ENCODE measurements at regions not wholly inside any gene's neighbourhood (a gene's known extent, or its start where the extent isn't known, plus 50 kb on each side); places are given as distances from the start of the nearest gene placed in this dataset.
"Not testable (repeated sequence)": the region's sequence is repeated elsewhere in the genome, so short reads cannot be mapped to it uniquely, and the experiment has no call there.

DNA sequence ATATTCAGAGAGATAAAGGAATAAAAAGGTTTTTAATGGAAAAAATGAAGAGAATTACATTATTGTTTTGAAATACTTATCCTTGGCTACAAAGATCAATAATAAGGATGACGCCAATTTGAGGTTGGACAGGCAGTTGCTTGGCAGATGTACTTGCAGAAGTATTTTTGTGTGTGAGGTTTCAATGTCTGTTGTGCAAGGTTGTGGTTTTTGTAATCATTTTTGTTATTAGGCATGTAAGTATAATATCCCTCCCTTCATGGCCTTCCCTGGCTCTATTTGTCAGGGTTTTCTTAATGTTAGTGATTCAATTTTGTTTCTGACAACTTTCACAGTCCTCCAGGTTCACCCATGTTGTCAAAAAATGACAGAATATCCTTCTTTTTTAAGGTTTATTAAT, 105.9 kb downstream of the OTOL1 start:
- DNase-seq: no peak

DNA sequence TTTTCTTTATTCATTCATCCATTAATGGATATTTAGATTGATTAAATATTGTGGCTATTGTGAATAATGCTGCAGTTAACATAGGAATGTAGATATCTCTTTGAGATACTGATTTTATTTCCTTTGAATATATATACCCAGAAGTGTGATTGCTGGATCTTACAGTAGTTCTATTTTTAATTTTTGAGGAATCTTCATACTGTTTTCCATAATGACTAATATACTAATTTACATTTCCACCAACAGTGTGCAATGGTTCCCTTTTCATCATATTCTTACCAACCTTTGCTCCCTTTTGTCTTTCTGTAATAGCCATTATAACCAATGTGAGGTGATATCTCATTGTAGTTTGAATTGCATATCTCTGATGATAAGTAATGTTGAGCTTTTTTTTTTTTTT, 106.3 kb downstream of the OTOL1 start:
- DNase-seq: no peak

DNA sequence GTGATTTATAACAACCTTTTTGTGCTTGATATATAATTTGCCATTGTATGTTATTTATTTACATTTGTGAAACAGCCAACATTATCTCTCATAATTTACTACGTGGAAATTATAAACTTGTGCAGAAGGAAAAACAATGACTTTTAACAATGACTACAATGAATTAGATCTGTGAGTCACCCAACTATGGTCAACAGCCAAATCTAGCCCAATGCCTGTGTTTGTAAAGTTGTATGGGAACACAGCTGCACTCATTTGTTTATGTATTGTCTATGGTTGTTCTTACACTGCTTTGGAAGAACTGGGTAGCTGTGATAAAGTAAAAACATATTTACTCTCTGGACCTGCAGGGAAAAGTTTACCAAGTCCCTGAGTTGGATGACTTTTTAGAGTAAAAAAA, 110.4 kb downstream of the OTOL1 start:
- DNase-seq: no peak

DNA sequence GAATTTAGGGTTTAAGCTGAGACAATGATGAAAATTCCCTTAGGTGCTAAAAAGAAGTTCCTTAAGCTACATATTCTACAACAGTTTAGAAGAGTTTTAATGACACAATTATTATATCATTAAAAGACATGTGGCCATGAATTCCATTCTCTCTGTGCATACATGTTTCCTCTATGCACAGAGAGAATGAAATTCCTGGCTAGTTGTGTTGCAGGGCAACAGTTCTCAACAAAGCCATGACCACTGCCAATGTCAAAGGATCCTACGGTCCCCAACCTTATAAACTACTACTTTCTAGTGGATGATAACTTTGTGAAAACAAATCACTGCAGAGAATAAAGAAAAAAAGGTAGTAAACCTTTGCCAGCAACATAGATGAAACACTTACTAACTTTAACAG, 122.7 kb downstream of the OTOL1 start:
- no peak for DNase-seq

DNA sequence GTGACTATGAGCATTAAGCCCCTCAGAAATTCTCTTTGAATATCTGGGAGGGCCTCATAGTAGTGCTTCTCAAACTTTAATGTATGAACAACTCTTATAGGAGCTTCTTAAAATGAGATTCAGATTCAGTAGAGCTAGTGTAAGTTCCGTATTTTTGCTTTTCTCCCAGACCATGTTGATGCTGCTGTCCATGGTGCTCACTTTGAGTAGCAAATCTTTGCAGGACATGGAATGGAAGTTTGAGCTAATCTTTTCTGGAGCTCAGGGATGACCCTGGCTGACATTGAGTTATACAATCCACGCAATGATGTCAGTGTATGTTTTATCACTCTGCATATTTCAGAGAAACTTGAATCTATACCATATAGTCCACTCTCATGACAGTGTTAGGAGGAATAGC, 134.2 kb downstream of the OTOL1 start:
- no peak for DNase-seq

DNA sequence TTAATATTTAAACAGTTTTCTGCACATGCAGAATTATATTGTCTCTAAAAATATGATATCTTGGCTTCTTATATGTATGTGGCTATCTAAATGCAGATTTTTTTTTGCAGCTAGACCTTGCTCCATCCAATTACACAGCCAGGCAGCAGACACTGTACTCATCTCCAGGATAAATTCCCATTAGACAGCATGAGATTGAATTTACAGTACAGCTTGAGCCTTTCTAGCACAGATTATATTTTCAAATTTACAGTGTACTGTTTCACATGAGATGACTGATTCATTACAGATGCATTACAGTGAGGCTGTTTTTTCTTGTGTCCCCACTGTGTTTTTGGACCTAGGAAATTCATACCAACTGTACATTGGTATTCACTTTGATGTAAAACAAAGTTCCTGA, 134.9 kb downstream of the OTOL1 start:
- DNase-seq: no peak

DNA sequence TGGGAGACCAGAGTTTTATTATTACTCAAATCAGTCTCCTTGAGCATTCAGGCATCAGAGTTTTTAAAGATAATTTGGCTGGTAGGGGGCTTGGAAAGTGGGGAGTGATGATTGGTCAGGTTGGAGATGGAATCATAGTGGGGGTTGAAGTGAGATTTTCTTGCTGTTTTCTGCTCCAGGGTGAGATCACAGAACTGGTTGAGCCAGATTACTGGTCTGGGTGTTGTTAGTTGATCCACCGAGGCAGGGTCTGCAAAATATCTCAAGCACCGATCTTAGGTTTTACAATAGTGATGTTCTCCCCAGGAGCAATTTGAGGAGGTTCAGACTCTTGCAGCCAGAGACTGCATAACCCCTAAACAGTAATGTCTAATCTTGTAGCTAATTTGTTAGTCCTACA, 141.0 kb downstream of the OTOL1 start:
- DNase-seq: no peak

DNA sequence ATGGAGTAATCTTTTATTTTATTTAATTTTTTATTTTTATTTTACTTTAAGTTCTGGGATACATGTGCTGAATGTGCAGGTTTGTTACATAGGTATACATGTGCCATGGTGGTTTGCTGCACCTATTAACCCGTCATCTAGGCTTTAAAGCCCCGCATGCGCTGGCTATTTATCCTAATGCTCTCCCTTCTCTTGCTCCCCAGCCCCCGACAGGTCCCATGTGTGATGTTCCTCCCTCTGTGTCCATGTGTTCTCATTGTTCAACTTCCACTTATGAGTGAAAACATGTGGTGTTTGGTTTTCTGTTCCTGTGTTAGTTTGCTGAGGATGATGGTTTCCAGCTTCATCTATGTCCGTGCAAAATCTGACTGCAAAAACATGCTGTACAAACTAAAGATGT, 142.5 kb downstream of the OTOL1 start:
- DNase-seq: not testable (repeated sequence)

DNA sequence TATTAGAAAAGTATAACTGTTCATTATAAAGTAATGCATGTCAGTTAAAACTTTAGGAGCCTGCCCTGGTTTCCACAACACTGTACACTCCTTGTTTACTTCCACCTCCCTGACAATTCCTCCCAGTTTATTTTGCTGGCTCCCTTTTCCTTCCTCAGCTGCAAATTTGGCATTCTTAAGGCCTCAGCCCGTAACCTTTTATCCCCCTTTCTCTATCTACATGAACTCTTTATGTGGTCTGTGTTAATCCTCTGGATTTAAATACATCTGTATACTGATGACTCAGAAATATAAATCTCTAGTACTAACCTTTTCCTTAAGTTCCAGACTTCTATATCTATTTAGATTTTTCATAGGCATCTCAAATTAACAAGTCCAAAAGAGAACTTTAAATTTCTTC, 143.6 kb downstream of the OTOL1 start:
- DNase-seq: no peak

DNA sequence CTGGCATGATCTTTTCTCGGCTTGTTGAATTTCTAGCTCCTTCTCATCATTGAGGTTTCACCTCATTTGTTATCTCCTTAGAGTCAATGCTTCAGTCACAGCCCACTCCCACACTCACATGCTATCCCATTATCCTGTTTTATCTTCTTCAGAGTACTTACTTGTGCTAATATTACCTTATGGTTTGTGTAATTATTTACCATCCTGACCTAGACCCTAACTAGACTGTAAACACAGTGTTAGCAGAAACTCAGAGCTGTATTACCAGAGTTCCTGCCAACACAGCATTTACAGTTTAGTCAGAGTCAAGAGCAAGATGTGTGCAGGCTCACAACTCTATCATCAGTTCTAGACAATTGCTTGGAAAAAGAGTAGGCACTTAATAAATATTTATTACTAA, 144.7 kb downstream of the OTOL1 start:
- no peak for DNase-seq

DNA sequence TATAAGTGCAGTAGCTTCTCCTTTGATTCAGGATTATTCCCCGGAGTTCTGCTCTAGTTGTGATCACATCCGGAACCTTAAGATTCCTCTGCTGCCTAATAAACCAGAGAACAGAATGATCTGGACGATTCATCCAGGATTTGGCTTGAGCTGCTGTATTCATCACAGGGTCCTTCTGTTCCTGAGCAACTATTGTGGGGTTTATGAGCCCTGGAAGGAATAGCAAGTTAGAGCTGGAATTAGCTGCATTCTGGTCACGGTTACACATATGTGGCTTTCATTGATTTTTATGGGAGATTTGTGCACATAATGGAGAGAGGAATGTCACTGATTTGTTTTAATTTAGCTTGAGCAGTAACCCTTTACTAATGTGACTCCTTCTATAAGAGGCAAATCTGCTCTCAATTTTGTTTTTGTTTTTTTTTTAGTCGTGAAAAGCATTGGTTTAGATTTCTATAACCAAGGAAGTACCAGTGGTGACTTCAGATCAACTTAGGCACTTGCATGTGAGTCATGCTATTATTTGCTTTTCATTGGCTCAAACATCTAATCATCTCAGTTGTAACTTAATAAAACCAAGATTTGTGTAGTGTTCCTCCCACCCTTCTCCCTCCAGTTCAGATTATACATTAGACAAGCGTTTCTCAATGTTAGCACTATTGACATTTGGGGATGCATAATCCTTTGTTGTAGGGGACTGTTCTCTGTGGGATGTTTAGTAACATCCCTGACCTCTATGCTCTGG, 148.5 kb downstream of the OTOL1 start:
- DNase-seq: no peak

DNA sequence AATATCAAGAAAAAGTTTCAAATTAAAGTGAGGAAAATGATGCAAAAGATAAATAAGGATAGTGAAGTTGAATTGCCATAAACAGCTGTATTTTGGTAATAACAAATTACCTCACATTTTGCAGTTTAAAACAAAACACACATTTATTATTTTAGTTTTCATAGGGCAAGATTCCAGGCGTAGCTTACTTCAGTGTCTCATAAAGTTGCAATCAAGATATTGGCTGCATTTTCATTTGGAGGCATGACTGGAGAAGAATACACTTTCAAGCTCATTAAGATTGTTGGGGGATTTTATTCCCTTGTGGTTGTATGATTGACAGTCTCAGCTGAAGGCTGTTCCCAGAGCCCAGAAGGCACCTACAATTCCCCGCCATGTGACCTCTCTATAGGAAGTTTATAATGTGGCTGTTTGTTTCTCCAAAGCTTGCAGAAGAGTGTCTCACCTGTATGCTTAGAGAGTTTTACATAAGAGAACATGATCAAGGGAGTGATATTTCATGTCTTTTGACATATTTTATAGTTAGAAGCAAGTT, 151.4 kb downstream of the OTOL1 start:
- no peak for DNase-seq

DNA sequence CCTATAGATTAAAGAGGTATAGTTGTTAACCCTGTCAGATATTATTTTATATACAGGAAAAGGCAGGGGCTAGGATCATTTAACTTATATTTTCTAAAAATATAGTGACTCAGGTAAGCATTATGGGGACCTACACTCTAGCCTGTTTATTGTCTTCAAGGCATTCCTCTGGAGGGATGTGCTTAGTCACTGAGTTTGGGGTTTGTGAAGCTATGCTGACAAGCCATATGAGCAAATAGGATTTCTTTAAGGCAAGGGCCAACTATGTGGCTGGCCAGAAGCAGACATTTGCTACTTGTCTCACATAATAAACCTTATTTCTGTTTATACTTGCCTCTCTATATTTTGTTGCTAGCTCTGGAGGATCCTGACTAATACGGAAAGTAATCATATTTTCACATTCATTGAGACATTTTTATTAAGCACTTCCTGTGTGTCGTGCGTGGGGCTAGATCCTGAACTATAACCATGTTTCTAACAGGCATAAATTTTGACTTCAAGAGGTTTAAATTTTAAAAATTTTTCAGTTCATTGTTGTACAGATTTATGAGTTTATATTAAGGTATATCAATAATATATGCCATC, 153.4 kb downstream of the OTOL1 start:
- no peak for DNase-seq

DNA sequence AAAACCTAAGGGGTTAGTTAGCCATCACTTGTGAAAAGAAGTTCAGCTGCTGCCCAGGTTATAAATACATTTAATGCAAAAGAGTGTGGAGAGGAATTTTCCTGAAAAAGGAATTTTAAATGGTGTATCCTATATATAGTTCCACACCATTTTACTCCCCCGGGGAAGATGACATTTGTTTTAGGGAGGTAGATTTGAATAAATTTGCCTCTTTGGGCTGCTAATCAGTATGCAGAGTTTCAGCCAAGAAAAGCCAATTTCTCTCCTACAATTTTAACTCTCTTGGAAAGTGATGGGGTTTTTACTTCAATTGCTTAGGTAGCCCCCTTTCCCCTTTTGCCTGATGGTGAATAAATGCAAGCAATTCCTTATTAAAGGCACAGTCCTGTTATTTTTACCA, 161.2 kb downstream of the OTOL1 start:
- no peak for DNase-seq

DNA sequence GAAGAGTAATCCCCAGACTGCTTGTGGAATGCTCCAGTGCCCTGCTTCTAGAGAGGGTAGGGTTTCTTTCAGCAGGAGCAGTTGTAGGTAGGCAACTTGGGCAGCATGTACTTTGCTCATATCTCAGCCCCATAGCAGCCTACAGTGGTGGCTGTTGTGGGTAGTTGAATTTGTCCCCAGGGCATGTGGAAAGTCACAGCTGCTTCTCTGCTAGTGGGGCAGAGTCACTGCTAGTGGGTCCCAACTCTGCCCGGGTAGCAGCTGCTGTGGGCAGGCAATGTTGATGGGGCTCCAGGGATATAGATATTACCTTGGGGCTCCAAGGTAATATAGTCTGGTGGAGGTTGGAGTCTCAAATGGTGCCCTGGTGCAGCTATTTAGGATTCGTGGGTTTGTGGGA, 174.5 kb downstream of the OTOL1 start:
- DNase-seq: no peak

DNA sequence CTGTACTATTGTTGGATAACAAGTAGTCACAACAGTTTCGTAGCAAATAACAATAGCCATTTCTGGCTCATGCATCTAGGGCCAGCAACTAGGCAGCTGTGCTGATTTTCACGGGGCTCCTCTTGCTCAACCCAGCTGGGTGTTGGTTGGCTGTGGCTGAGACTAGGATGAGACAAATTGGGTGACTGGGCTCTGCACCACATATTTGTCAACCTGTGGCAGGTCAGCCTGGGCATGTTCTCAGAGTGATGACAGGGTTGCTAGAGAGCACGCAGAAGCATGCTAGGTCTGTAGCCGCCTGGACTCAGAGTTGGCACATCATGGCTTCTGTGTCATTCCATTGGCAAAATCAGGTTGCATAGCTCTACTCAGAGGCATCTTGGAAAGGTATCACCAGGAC, 175.9 kb downstream of the OTOL1 start:
- no peak for DNase-seq

DNA sequence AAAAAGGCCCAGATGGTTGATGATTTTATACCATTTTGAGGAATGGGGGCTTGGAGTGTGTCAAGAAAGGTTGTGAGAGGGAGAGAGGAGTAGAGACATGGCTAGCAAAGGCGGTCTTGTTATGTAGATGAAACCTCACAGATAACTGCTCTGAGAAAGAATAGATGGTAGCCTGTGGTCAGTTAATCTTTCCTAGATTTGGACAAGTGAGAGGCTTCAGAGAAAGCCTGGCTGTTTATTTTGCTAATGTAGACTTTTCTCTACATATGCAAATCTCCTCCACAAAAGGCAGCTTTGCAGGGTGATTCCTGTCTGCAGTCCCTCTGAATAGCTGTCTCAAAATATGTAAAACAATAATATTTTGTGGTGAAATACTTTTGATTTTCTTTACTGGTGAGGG, 177.3 kb downstream of the OTOL1 start:
- DNase-seq: no peak

DNA sequence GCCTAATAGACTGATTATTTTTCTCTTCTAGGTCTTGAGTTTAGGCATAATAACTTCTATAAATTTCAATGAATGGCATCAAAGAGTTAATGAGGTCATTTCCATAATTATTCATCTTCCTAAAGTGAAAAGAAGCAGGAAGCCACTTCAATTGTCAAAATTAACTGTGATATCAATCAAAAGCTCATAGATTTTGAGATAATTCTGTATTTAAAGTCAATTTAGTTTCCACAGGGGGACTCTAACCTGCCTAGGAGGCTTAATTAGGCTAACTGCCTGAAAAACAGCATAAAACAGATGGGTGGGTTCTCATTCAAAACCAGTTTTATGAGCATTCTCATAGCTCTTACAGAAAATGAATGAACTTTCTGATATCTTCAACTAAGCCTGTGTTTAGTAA, 177.8 kb downstream of the OTOL1 start:
- DNase-seq: no peak

DNA sequence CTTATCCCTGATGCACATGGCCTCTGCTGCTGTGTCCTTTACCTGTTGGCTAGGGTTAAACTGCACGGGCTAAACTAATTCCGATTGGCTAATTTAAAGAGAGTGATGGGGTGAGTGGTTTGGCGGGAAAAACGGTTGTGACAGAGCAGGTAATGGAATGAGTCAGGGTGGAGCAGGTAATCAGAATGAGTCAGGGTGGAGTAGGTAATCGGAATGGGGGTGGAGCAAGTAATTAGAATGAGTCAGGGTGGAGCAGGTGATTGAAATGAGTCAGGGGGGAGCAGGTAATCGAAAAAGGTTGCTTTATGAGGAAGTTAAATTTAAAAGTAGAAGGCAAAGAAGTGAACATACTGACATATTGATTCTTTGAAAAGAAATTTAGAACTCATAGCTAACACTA, 185.2 kb downstream of the OTOL1 start:
- not testable (repeated sequence) for DNase-seq

DNA sequence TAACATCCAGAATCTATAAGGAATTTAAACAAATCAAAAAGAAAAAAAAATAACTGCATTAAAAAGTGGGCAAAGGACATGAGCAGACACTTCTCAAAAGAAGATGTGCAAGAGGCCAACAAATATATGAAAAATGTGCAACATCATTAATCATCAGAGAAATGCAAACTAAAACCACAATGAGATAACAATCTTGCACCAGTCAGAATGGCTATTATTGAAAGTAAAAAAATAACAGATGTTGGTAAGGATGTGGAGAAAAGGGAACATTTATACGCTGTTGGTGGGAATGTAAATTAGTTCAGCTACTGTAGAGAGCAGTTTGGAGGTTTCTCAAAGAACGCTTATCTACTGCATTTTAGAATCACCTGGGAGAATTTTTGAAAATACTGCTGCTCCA, 186.1 kb downstream of the OTOL1 start:
- no peak for DNase-seq

DNA sequence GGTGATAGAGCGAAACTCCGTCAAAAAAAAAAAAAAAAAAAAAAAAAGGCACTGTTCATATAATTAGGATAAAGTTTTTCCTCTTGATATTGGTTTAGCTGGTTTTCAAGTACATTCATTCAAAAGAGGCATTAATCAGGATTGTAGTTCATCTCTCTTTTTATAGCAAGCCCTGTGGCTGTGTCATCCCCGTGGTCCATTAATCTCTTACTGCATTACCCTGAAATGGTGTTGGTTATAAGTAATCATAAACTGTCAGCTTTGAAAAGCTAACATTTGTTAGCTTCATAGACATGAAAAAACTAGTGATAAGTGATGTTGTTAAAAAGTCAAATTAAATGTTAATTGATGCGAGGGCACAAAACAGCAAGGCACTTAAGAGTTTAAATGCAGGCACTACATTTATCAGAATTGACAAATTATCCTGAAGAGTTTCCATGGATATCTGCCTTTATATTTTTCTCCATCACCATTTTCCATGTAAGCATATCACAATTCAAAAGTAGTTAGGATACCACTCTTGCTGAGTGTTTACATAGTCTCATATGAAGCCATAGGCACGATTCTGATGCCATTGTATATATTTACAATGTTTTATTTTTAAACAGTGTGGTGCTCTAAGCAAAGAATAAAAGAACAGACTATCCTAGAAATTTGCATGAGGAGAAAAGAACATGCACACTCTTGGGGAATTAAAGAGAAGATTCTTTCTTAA, 193.1 kb downstream of the OTOL1 start:
- no peak for DNase-seq

DNA sequence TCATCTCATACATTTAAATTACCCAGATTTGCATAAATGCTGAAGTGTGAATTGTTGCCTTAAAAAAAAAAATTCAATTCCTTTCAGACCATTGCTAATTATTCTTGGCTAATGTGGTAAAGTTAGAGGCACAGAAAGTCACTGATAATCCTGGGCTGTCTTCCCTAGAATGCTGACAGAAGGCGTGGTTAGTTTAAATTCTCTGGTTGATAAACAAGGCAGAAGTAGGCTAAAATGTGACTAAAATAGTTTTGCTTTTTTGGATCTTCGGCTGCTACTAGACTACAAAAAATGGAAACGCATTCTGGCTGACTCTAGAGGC, 193.7 kb downstream of the OTOL1 start:
- DNase-seq: no peak

DNA sequence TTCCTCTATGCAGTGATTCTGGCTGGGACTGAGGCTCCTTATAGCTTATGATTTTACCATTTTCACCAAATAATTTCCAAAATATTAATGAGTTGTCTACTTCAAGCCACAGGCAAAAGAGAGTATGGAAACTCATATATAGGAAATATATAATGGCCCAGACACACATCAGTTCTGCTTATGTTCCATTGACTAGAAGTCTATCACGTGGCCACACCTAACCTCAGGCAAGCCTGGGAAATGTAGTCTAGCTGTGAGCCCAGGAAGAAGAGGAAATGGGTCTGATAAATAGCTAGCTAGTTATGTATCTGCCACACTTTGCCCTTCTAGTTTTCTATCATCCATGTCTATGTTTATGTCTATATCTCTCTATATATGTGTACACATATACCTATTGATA, 195.1 kb downstream of the OTOL1 start:
- no peak for DNase-seq
